Body of pancreas (tissue), 4 donors: ENCODE measurements at regions not wholly inside any gene's neighbourhood (a gene's known extent, or its start where the extent isn't known, plus 50 kb on each side); places are given as distances from the start of the nearest gene placed in this dataset.

Experiments used
- CTCF ChIP-seq, 7 experiments: fragments of 450-650 bp in 4 of 7; fragments of 200-600 bp in 3 of 7; sonication (generic) in 3 of 7; IDR thresholded peaks; one replicate each; pipeline ENCODE4 v1.5.1; 2016 to 2019; ENCODE audit warnings: antibody characterized with exemption in 7 of 7
- POLR2A ChIP-seq, 3 donors: fragments of 450-650 bp; IDR thresholded peaks; one replicate each; pipeline ENCODE4 v1.6.1; 2016; ENCODE audit warnings: antibody characterized with exemption in 3 of 3, mild to moderate bottlenecking in 2 of 3

- no peak for TF ChIP-seq POLR2A (IDR thresholded peaks at IDR 0.05)
- TF ChIP-seq CTCF (IDR thresholded peaks at IDR 0.05), result no peak
These were observed 1494.6 kb downstream of the TBC1D22A start for GRCh38 chr22:48256776-48257684.
